Natural killer cell (primary cell): ENCODE measurements at regions not wholly inside any gene's neighbourhood (a gene's known extent, or its start where the extent isn't known, plus 50 kb on each side); places are given as distances from the start of the nearest gene placed in this dataset.

Experiments
- ATAC-seq, 3 donors: fragments of 150-1000 bp in 2 of 3; fragments of 200-7000 bp in 1 of 3; cut with Tn5 transposase; 1 replicate in 1 of 3; 2 replicates in 2 of 3; pipeline ENCODE4 v1.10.0; 2021; ENCODE audit warnings: mild to moderate bottlenecking in 2 of 3, moderate library complexity in 2 of 3
- DNase-seq, 2 donors: peaks; one replicate each; pipeline versions ENCODE4 v3.0.0 to v3.0.0-alpha.2; 2013 to 2021; ENCODE audit warnings: mixed read lengths in 1 of 2
- H3K27ac ChIP-seq: one replicate; pipeline ENCODE4 v1.5.1; 2013; ENCODE audit warnings: mild to moderate bottlenecking, low read length
- H3K27me3 ChIP-seq: one replicate; pipeline ENCODE4 v1.6.1; 2013; ENCODE audit warnings: low read length; ENCODE audit not compliant: control insufficient read depth, insufficient read depth
- H3K36me3 ChIP-seq: one replicate; pipeline ENCODE4 v1.6.1; 2013; ENCODE audit warnings: low read length; ENCODE audit not compliant: control insufficient read depth, insufficient read depth
- H3K4me1 ChIP-seq: one replicate; pipeline ENCODE4 v1.6.1; 2013; ENCODE audit warnings: low read length; ENCODE audit not compliant: control insufficient read depth, insufficient read depth
- H3K4me3 ChIP-seq: one replicate; pipeline ENCODE4 v1.5.1; 2013; ENCODE audit warnings: low read length
- H3K9me3 ChIP-seq: one replicate; pipeline ENCODE4 v1.6.1; 2013; ENCODE audit warnings: low read length; ENCODE audit not compliant: control insufficient read depth, insufficient read depth
- H3K27ac Mint-ChIP-seq, 2 donors: one replicate each; pipeline ENCODE4 v1.8.0; 2022; ENCODE audit warnings: mild to moderate bottlenecking in 2 of 2, mixed read lengths in 2 of 2, moderate library complexity in 1 of 2
- H3K27me3 Mint-ChIP-seq, 2 donors: one replicate each; pipeline ENCODE4 v1.8.0; 2022; ENCODE audit warnings: low read depth in 2 of 2, mixed read lengths in 2 of 2
- H3K36me3 Mint-ChIP-seq: one replicate; pipeline ENCODE4 v1.8.0; 2022; ENCODE audit warnings: mixed read lengths
- H3K4me1 Mint-ChIP-seq, 2 donors: one replicate each; pipeline ENCODE4 v1.8.0; 2022; ENCODE audit warnings: mixed read lengths in 2 of 2
- H3K4me3 Mint-ChIP-seq: one replicate; pipeline ENCODE4 v1.8.0; 2022; ENCODE audit warnings: mild to moderate bottlenecking, moderate library complexity, mixed read lengths
- H3K9me3 Mint-ChIP-seq, 2 donors: one replicate each; pipeline ENCODE4 v1.8.0; 2022; ENCODE audit warnings: mixed read lengths in 2 of 2
- WGBS: methylation state at CpG from one replicate; pipeline ENCODE4 v1.1.7; 2013; ENCODE audit warnings: missing lambda C conversion rate; ENCODE audit not compliant: insufficient coverage; 5-methylcytosine and 5-hydroxymethylcytosine counted together
- intact Hi-C: fragments of 100-400 bp; cut with micrococcal nuclease; formaldehyde crosslinking; loops from one replicate; pipeline ENCODE4 v1.14.2; 2022
- TF ChIP-seq, protein P1 (sequence below): fragments of 200-600 bp; IDR thresholded peaks from one replicate; pipeline ENCODE4 v1.8.0; 2022; ENCODE audit warnings: antibody characterized with exemption

GRCh38 chr7:12984117-12984516 lies 296.7 kb downstream of the ARL4A start:
- TF ChIP-seq, protein P1, sequence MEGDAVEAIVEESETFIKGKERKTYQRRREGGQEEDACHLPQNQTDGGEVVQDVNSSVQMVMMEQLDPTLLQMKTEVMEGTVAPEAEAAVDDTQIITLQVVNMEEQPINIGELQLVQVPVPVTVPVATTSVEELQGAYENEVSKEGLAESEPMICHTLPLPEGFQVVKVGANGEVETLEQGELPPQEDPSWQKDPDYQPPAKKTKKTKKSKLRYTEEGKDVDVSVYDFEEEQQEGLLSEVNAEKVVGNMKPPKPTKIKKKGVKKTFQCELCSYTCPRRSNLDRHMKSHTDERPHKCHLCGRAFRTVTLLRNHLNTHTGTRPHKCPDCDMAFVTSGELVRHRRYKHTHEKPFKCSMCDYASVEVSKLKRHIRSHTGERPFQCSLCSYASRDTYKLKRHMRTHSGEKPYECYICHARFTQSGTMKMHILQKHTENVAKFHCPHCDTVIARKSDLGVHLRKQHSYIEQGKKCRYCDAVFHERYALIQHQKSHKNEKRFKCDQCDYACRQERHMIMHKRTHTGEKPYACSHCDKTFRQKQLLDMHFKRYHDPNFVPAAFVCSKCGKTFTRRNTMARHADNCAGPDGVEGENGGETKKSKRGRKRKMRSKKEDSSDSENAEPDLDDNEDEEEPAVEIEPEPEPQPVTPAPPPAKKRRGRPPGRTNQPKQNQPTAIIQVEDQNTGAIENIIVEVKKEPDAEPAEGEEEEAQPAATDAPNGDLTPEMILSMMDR = no peak
- Mint-ChIP-seq H3K27ac (no peak overlapping the region), H3K9me3 (peaks cover 4 to 6% of the 10 kb centered on the region in 2 donors), H3K4me1 (no peaks in the 10 kb centered on the region), H3K36me3 (no peaks in the 10 kb centered on the region), H3K4me3 (no peak overlapping the region), H3K27me3 (no peaks in the 10 kb centered on the region)
- H3K4me1 ChIP-seq = no peaks in the 10 kb centered on the region
- H3K4me3 ChIP-seq = no peak overlapping the region
- no peaks in the 10 kb centered on the region for H3K27me3 ChIP-seq
- WGBS = 79% methylated on average over 3 of the region's 4 CpGs
- intact Hi-C loops = no loop called here
- DNase-seq = no peak
- H3K27ac ChIP-seq = no peak overlapping the region
- H3K36me3 ChIP-seq = no peaks in the 10 kb centered on the region
- H3K9me3 ChIP-seq = no peaks in the 10 kb centered on the region
- no peak for ATAC-seq

GRCh38 chr7:12985228-12985627 lies 297.8 kb downstream of the ARL4A start:
- Mint-ChIP-seq H3K27me3 (no peaks in the 10 kb centered on the region), H3K27ac (no peak overlapping the region), H3K9me3 (peaks cover 4 to 6% of the 10 kb centered on the region in 2 donors), H3K4me1 (no peaks in the 10 kb centered on the region), H3K4me3 (no peak overlapping the region), H3K36me3 (no peaks in the 10 kb centered on the region)
- Histone ChIP-seq H3K4me3 (no peak overlapping the region), H3K27me3 (no peaks in the 10 kb centered on the region), H3K36me3 (no peaks in the 10 kb centered on the region), H3K9me3 (no peaks in the 10 kb centered on the region), H3K27ac (no peak overlapping the region), H3K4me1 (no peaks in the 10 kb centered on the region)
- TF ChIP-seq, protein P1 = no peak
- no peak for DNase-seq
- WGBS = 100% methylated on average over 1 of the region's 1 CpG
- intact Hi-C loops = no loop called here
- ATAC-seq = no peak

GRCh38 chr7:12985752-12986151 lies 298.3 kb downstream of the ARL4A start:
- no peaks in the 10 kb centered on the region for H3K36me3 Mint-ChIP-seq
- peaks cover 4 to 6% of the 10 kb centered on the region in 2 donors for H3K9me3 Mint-ChIP-seq
- H3K27ac Mint-ChIP-seq = no peak overlapping the region
- intact Hi-C loops = no loop called here
- no peak overlapping the region for H3K4me3 ChIP-seq
- no peaks in the 10 kb centered on the region for H3K9me3 ChIP-seq
- no peaks in the 10 kb centered on the region for H3K27me3 ChIP-seq
- no peak overlapping the region for H3K27ac ChIP-seq
- TF ChIP-seq, protein P1 = no peak
- DNase-seq (no peak), ATAC-seq (no peak)
- no peaks in the 10 kb centered on the region for H3K4me1 ChIP-seq
- H3K4me3 Mint-ChIP-seq = no peak overlapping the region
- WGBS = 100% methylated on average over 1 of the region's 2 CpGs
- H3K27me3 Mint-ChIP-seq = no peaks in the 10 kb centered on the region
- H3K36me3 ChIP-seq = no peaks in the 10 kb centered on the region
- no peaks in the 10 kb centered on the region for H3K4me1 Mint-ChIP-seq

GRCh38 chr7:12987238-12987637 lies 299.8 kb downstream of the ARL4A start:
- intact Hi-C loops = no loop called here
- H3K4me3 Mint-ChIP-seq = no peak overlapping the region

More at GRCh38 chr7:12987238-12987637, 299.8 kb downstream of the ARL4A start:
- Histone ChIP-seq H3K36me3 (no peaks in the 10 kb centered on the region), H3K27ac (no peak overlapping the region), H3K27me3 (no peaks in the 10 kb centered on the region), H3K4me1 (no peaks in the 10 kb centered on the region), H3K4me3 (no peak overlapping the region), H3K9me3 (no peaks in the 10 kb centered on the region)
- Mint-ChIP-seq H3K27me3 (no peaks in the 10 kb centered on the region), H3K36me3 (no peaks in the 10 kb centered on the region), H3K4me1 (no peaks in the 10 kb centered on the region), H3K27ac (no peak overlapping the region), H3K9me3 (peaks cover 4 to 6% of the 10 kb centered on the region in 2 donors)
- DNase-seq (no peak), ATAC-seq (no peak)
- TF ChIP-seq, protein P1 = no peak
